PC-9 (cell line): ENCODE measurements at regions not wholly inside any gene's neighbourhood (a gene's known extent, or its start where the extent isn't known, plus 50 kb on each side); places are given as distances from the start of the nearest gene placed in this dataset.

Experiments
- BruUV-seq: library from RNA; stranded (reverse); fragments of 400-500 nt; replicated peaks from 2 replicates; lab custom pipeline; 2021; lab: Mats Ljungman, UMichigan
- CTCF ChIA-PET: fragments of 300-600 bp; sonication (Branson Sonifier 250); formaldehyde crosslinking; loops from one replicate; lab custom pipeline; 2022; ENCODE audit warnings: antibody characterized with exemption; lab: Charles Lee
- POLR2A ChIA-PET: fragments of 300-600 bp; sonication (Branson Sonifier 250); formaldehyde crosslinking; loops from one replicate; lab custom pipeline; 2022; ENCODE audit warnings: antibody characterized with exemption; ENCODE audit not compliant: unreplicated experiment; lab: Charles Lee
- DNase-seq, 2 experiments: peaks; one replicate each; pipeline versions ENCODE4 v3.0.0 to v3.0.0-alpha.2; 2015 to 2022; ENCODE audit warnings: mixed read lengths in 1 of 2
- H2AFZ ChIP-seq: fragments of 200-600 bp; sonication (generic); 2 replicates; pipeline ENCODE4 v1.8.1; 2017; ENCODE audit warnings: antibody characterized with exemption
- H3F3A ChIP-seq: fragments of 200-600 bp; sonication (generic); 2 replicates; pipeline ENCODE4 v1.8.1; 2017; ENCODE audit warnings: antibody characterized with exemption, mild to moderate bottlenecking, low read depth; ENCODE audit not compliant: insufficient read depth
- H3K27ac ChIP-seq: fragments of 200-600 bp; sonication (generic); 2 replicates; pipeline ENCODE4 v1.6.1; 2016; ENCODE audit warnings: mixed run types
- H3K27me3 ChIP-seq: fragments of 200-600 bp; sonication (generic); 2 replicates; pipeline ENCODE4 v1.6.1; 2016; ENCODE audit warnings: low read depth, mixed run types; ENCODE audit not compliant: insufficient read depth
- H3K36me3 ChIP-seq: fragments of 200-600 bp; sonication (generic); 2 replicates; pipeline ENCODE4 v1.6.1; 2016; ENCODE audit warnings: low read depth, mixed run types
- H3K4me1 ChIP-seq: fragments of 200-600 bp; sonication (generic); replicated peaks from 2 replicates; pipeline ENCODE4 v1.6.1; 2016; ENCODE audit warnings: mixed run types; ENCODE audit not compliant: insufficient read depth
- H3K4me2 ChIP-seq: fragments of 200-600 bp; sonication (generic); 2 replicates; pipeline ENCODE4 v1.6.1; 2017; ENCODE audit warnings: mixed run types
- H3K4me3 ChIP-seq: fragments of 200-600 bp; sonication (generic); 2 replicates; pipeline ENCODE4 v1.6.1; 2016; ENCODE audit warnings: mixed run types
- H3K79me2 ChIP-seq: fragments of 200-600 bp; sonication (generic); 2 replicates; pipeline ENCODE4 v1.6.1; 2017; ENCODE audit warnings: low read depth, mixed run types
- H3K9me2 ChIP-seq: fragments of 200-600 bp; sonication (generic); 2 replicates; pipeline ENCODE4 v1.8.1; 2017; ENCODE audit warnings: mild to moderate bottlenecking; ENCODE audit not compliant: insufficient read depth
- H3K9me3 ChIP-seq: fragments of 200-600 bp; sonication (generic); 2 replicates; pipeline ENCODE4 v1.8.1; 2016; ENCODE audit warnings: low read depth; ENCODE audit not compliant: insufficient read depth
- H4K20me1 ChIP-seq: fragments of 200-600 bp; sonication (generic); 2 replicates; pipeline ENCODE4 v1.8.1; 2017; ENCODE audit not compliant: insufficient read depth
- EZH2 ChIP-seq: fragments of 200-600 bp; sonication (generic); IDR thresholded peaks from 2 replicates; pipeline ENCODE4 v1.8.0; 2017; ENCODE audit warnings: antibody characterized with exemption, low read depth
- intact Hi-C: fragments of 100-400 bp; cut with micrococcal nuclease; formaldehyde crosslinking; loops from one replicate; pipeline ENCODE4 v1.10.0; 2022; ENCODE audit not compliant: unreplicated experiment
- TF ChIP-seq, protein P1 (sequence below): fragments of 200-600 bp; sonication (generic); conservative IDR thresholded peaks from 2 replicates; pipeline ENCODE4 v1.6.1; 2017; ENCODE audit warnings: mixed run types, antibody characterized with exemption, mild to moderate bottlenecking, moderate library complexity

DNA sequence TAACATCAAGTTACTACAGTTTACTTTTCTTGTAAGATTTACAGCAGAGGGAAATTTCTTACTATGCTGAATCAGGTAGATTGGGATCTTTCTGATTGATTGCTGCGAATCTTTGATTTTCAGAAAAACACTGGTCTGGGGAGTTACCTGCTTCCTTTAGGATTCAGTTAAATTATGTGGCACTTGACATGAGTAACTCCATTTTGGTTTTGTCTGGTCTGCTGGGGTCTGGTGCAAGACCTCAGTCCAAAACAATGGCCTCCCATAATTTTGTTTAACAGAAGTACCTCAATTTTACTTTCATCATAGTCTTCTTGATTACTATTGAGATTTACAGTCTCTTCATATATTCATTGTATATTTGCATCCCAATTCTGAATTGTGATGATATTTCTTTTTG, 775.5 kb downstream of the TRIB2 start:
- DNase-seq: no peak
- Histone ChIP-seq H3K27me3 (no peaks in the 10 kb centered on the region), H3K4me1 (no peaks in the 10 kb centered on the region), H3K4me2 (no peak overlapping the region), H3K79me2 (no peaks in the 10 kb centered on the region), H3K9me2 (no peaks in the 10 kb centered on the region), H4K20me1 (no peaks in the 10 kb centered on the region), H3K9me3 (no peaks in the 10 kb centered on the region; the same call in 1 of the 2 replicates), H3K27ac (no peak overlapping the region), H3F3A (no peaks in the 10 kb centered on the region), H3K36me3 (no peaks in the 10 kb centered on the region), H3K4me3 (no peak overlapping the region), H2AFZ (no peak overlapping the region)
- ChIA-PET CTCF (no interaction called here), POLR2A (no interaction called here)
- TF ChIP-seq, protein P1, sequence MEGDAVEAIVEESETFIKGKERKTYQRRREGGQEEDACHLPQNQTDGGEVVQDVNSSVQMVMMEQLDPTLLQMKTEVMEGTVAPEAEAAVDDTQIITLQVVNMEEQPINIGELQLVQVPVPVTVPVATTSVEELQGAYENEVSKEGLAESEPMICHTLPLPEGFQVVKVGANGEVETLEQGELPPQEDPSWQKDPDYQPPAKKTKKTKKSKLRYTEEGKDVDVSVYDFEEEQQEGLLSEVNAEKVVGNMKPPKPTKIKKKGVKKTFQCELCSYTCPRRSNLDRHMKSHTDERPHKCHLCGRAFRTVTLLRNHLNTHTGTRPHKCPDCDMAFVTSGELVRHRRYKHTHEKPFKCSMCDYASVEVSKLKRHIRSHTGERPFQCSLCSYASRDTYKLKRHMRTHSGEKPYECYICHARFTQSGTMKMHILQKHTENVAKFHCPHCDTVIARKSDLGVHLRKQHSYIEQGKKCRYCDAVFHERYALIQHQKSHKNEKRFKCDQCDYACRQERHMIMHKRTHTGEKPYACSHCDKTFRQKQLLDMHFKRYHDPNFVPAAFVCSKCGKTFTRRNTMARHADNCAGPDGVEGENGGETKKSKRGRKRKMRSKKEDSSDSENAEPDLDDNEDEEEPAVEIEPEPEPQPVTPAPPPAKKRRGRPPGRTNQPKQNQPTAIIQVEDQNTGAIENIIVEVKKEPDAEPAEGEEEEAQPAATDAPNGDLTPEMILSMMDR: no peak
- no peak for TF ChIP-seq EZH2
- no TSS peak for BruUV-seq
- intact Hi-C loops: no loop called here

- BruUV-seq: no TSS peak
- Histone ChIP-seq H3K9me3 (no peaks in the 10 kb centered on the region), H3K27ac (no peak overlapping the region), H3K4me1 (no peaks in the 10 kb centered on the region), H3K36me3 (no peaks in the 10 kb centered on the region), H3F3A (no peaks in the 10 kb centered on the region), H4K20me1 (no peaks in the 10 kb centered on the region; the same call in 1 of the 2 replicates), H2AFZ (no peak overlapping the region), H3K79me2 (no peaks in the 10 kb centered on the region), H3K4me3 (no peak overlapping the region), H3K27me3 (no peaks in the 10 kb centered on the region), H3K9me2 (no peaks in the 10 kb centered on the region), H3K4me2 (no peak overlapping the region)
- DNase-seq: no peak
- no peak for TF ChIP-seq EZH2
- TF ChIP-seq, protein P1: no peak
- intact Hi-C loops: no loop called here
- CTCF ChIA-PET: no interaction called here
- POLR2A ChIA-PET: no interaction called here
Observed at GRCh38 chr2:13495051-13495450, 778.3 kb downstream of the TRIB2 start.

GRCh38 chr2:13504808-13505207, 788.1 kb downstream of the TRIB2 start:
- no peaks in the 10 kb centered on the region for H3K27me3 ChIP-seq
- CTCF ChIA-PET: no interaction called here

More at GRCh38 chr2:13504808-13505207, 788.1 kb downstream of the TRIB2 start:
- POLR2A ChIA-PET: no interaction called here
- Histone ChIP-seq H4K20me1 (no peaks in the 10 kb centered on the region), H3K4me1 (no peaks in the 10 kb centered on the region), H3K4me2 (no peak overlapping the region), H3F3A (no peaks in the 10 kb centered on the region), H2AFZ (no peak overlapping the region), H3K9me3 (no peaks in the 10 kb centered on the region), H3K36me3 (no peaks in the 10 kb centered on the region), H3K79me2 (no peaks in the 10 kb centered on the region), H3K4me3 (no peak overlapping the region), H3K27ac (no peak overlapping the region), H3K9me2 (no peaks in the 10 kb centered on the region)
- BruUV-seq: no TSS peak
- intact Hi-C loops: no loop called here
- no peak for DNase-seq
- no peak for TF ChIP-seq EZH2
- TF ChIP-seq, protein P1: no peak
